GM21723 (cell line): ENCODE measurements at regions not wholly inside any gene's neighbourhood (a gene's known extent, or its start where the extent isn't known, plus 50 kb on each side); places are given as distances from the start of the nearest gene placed in this dataset.
"Not testable (repeated sequence)": the region's sequence is repeated elsewhere in the genome, so short reads cannot be mapped to it uniquely, and the experiment has no call there.

ENCODE experiments used
- ATAC-seq: cut with Tn5 transposase; IDR thresholded peaks from one replicate; pipeline ENCODE4 v1.9.1; 2021; ENCODE audit warnings: mild to moderate bottlenecking, moderate library complexity; ENCODE audit not compliant: unreplicated experiment

DNA sequence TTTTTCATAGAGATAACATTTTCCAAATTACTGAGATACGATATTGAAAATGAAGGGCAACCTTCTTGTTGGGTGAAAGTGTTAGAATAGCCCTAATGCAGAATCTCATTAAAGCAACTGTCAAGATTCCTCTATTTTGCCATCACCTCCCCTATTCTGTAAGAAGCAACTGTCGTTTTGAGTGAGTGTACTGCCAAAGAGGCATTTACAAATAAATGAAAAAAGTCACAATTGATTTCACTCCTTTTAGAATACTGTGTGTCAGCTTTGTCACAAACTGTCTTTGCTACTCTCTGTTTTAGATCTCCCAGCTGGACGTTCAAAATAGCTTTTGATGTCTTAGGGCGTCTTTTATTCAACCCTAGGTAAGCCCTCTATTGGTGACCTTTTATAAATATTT, 322.8 kb upstream of the NAALADL2 start:
- ATAC-seq = no peak

DNA sequence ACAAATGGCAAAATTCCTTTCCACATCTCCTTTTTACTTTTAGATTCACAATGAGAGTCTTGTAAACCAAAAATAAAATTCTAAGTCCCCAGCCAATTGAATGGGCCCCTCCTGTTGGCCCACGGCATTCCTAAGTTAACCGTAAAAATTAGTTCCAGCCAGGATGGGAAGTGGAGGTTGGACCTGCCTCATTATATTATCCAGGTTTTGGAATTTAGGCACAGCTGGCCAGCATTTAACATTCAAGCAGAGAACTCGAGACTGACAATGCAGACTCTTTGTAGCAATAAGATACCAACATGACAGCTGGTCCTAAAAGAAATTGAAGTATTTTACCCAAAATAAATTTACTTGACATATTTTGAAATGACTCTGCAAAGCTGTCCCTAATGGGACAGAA, 321.0 kb upstream of the NAALADL2 start:
- ATAC-seq = no peak

DNA sequence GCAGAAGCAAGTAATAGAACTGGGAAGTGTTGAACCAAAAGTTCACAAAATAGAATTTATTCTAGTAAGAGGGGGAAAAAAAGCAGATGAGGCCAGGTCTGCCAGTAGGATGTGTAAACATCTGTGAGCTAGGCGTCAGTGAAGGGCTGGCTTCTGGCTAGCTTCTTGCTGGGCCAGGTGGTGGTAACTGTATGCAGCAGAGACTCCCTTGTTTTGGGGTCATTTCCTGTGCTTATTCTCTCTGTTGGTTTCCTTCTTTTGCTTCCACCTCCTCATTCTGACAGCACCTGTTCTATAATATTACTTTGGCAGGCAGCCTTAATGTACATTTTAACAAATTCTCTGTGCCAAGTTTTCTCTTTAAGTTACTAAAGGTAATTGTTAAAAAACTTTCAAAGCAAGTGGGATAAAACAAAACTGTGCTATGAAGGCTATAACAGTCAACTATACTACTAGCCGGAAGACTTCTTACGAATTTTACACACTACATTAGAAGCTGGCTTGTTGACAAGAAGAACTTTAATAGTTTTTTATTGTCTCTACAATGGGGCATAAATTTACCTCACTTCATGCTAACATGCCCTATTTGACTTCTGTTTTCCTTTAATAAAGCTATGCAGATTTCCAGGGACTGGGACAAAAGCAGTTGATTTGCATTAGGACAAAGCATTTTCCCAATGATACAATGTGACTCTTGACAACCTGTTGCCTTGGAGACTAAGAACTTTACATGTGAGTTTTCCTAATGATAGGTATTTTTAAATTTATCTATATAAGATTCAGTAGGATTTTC, 318.8 kb upstream of the NAALADL2 start:
- no peak for ATAC-seq

DNA sequence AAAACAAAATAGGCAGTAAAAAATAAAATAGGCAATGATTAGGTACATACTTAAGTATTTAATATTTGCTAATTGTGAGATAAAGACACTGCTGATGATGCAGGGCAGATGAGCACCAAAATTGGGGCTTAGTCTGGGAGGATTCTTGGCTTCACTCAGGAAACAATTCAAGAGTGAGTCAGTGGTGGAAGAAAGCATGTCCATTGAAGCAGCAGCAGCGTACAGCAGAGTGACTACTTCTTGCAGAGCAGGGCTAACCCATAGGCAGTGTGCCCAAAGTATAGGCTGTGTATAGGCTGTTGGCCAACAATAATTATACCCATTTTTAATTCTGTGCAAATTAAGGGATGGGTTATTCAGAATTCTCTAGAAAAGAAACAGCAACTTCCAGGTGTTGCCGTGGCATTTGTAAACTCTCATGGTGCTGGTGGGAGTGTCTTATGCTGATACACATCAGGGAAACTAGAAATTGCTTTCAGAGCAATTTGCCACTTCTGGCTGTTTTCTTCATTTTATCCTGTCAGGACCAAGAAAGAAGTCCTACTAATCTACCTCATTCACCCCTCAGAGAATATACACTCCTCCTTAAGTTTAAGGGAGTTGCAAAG, 317.3 kb upstream of the NAALADL2 start:
- ATAC-seq = no peak

DNA sequence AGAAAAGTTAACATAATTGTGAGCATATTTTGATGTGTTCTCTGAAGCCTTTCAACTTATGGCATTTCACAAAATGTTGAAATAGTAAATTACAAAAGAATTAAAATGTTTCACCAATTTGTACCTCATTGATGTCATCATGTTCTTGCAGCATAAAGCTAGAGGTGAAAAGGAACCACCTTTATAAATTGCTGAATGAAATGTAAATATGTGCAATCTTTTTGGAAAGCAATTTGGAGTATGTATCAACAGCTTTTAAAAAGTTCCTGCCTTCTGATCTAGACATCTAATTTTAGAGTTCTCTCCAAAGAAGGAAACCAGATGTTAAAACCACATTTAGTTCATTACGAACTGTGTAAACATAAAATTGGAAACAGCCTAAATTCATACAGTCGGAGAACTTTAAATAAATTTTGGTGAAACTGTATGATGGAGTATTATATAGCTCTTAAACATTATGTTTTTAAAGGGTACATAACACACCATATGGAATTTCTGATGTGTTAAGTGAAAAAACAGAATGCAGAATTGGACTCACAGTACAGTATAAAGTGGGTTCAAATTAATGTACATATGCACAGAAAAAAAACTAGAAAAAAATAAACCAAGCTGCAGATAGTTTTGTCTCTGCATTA, 311.2 kb upstream of the NAALADL2 start:
- ATAC-seq = no peak

DNA sequence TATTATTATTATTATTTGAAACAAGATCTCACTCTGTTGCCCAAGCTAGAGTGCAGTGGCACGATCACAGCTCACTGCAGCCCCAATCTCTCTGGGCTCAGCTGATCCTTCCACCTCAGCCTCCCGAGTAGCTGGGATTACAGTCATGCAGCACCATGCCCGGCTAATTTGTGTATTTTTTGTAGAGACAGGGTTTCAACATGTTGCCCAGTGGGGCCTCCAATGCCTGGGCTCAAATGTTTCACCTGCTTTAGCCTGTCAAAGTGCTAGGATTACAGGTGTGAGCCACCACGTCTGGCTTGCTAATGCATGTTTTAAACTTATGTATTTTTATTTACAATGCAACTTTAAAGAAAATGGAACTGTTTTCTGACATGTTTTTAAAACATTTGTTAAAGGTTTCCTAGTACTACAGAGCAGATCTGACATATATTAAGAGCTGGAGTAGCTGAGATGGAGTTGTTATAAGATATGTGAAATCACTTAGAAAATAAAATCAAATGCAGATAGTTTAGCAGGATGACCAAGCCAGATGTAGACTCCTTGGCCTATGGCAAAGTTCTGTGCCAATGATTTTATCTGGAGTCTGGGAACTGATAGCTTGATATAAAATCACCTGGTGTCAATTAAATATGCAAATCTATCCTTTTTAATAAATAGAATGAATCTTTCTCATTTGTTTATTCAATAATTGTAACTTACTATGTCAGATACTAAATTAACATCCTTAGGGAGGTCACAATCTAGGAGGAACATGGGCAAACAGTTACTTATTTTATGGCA, 310.1 kb upstream of the NAALADL2 start:
- ATAC-seq = no peak

DNA sequence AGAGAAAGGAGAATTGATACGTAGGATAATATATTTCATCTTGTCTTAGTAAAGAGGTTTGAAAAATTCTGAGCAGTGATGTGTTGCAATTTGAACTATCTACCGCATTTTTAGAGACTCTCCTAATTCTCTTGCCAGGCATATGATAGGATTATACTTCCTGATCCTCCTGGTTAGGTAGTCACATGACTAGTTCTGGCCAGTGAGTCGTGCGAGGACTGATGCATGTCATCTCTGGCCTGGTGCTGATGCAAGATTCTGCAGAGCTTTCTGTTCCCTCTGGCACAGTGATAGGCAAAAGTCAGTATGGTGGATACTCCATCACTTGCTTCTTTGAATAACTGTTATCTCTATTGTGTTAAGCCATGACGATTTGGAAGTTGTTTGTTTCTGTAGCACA, 277.6 kb upstream of the NAALADL2 start:
- ATAC-seq = no peak

DNA sequence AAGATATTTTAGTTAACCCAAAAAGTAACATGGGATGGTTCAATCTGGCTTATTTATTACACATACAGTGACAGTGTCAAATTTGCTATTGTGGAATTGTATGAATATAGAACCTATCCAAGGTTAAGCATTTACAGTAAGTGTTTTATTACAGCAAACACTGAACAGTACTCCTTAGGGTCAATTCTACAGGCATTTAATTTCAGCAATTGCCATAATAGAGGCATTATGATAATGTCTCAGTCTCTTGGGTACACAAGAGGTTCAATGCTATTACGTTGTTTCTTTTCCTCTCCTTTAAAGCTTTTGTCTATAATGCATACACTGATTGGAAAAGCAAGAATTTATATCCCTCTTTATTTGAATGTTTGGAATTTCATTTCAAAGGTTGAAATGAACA, 275.7 kb upstream of the NAALADL2 start:
- no peak for ATAC-seq

DNA sequence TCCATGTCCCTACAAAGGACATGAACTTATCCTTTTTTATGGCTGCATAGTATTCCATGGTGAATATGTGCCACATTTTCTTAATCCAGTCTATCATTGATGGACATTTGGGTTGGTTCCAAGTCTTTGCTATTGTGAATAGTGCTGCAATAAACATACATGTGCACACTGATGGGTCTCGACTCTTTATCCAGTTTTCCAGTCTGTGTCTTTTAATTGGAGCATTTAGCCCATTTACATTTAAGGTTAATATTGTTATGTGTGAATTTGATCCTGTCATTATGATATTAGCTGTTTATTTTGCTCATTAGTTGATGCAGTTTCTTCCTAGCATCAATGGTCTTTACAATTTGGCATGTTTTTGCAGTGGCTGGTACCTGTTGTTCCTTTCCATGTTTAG, 272.0 kb upstream of the NAALADL2 start:
- not testable (repeated sequence) for ATAC-seq

DNA sequence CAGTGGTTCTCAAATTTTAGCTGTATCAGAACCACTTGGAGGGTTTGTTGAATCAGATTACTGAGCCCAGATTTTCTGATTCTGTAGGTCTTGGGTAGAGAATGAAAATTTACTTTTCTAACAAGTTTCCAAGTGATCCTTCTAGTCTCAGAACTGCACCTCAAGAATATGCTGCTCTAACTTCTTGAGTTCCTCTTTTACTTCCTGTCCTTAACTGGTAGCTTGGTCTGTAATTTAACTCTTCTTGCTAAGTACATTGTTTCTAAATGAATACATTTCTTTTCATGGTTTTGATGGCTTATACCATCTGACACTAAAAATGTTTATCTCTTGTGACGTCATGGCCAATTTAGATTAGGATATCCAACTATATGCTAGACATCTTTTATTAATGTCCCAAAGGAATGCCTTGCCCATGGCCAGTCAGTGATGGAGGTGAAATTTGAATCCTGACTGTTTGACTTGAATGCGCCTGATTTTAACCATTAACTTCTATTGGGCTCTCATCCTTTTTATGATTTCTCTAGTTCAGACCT, 262.6 kb upstream of the NAALADL2 start:
- no peak for ATAC-seq

DNA sequence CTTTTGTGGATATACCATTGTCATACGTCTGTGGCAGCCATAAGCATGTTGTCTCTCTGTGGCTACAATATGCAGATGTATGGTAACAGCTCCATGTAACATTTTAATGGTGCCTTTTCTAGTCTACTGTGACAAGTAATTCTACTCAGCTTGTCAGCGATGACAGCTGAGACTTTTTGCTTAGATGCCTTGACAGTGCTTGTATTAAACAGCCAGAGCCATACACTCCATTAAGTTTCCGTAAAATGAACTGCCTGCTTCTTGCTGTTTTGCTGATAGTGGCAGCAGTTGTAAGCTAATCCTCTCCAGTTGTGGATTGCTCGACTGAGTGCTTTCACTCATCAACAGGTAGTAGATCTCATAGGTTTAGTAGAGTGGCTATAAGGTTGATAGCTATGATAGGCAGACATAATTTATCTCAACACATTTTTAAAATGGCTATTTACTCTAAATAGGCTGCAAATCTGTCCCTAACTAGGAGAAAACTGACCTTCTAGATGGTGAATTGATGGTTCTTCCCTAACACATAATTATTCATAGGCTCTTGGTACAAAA, 260.2 kb upstream of the NAALADL2 start:
- ATAC-seq = no peak

DNA sequence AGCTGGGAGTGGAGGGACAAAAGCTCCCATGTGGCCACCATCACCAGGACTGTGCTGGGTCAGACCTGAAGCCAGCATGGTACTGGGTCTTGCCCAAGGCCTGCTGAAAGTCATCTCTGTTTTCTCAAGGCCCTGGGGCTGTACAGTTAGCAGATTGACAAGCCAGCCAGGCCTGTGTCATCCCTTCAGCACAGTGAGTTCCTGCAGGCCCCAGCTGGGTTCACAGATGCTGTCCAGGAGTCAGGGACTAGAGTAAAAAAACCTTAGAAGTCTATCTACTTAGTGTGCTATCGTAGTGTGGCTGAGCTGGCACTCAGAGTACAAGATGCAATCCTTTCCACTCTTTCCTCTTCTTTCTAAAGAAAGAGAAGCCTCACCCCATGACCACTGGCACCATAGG, 246.0 kb upstream of the NAALADL2 start:
- no peak for ATAC-seq

DNA sequence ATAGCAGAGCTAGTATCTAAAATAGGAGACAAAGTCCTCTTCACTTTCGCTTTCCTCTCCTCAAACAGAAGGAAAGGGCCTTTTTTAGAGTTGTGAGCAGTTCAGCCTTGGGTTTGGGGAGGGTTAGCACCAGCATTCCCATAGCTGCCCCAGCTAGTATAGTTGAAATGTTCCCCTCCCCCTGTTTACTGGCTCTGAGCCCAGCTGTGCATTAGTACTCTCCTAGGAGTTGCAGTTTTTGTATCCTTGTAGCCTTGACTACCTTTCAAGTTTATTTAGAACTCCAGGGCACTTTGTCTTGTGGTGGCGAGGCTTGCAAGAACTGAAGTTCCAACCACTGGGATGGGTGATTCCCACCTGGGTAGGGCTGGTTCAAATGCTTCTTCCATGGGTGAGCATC, 245.1 kb upstream of the NAALADL2 start:
- no peak for ATAC-seq

DNA sequence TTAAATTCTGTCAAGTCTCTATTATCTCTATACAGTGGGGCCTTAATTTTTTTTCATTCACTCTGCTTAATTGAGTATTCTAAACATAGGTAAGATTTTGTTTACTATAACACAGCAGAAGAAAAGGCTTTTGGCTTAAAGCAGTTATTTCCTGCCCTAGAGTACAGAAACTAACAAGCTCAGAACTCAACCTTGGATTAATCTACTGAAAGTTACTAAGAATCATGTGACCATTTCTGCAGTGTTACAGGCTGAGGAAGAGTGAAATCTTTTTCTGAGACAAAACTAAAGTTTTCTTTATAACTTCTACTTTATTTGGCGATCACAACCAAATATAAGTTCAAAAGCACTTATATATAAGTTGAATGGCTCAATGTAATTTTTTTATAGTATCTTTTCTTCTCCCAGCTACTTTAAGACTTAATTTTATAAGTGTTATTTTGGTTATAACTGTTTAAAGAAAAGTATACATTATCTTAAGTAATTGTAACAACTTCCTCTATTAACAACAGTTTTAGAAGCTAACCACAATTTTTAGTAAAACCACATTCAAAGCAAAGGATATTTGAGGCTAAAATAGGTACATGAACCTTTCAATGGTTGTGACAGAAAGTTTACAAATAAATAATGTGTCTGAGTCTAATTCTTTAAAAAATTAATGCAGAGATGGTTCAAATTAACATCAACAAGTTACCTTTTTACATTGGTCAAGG, 240.6 kb upstream of the NAALADL2 start:
- peak; percentile 48 for ATAC-seq

DNA sequence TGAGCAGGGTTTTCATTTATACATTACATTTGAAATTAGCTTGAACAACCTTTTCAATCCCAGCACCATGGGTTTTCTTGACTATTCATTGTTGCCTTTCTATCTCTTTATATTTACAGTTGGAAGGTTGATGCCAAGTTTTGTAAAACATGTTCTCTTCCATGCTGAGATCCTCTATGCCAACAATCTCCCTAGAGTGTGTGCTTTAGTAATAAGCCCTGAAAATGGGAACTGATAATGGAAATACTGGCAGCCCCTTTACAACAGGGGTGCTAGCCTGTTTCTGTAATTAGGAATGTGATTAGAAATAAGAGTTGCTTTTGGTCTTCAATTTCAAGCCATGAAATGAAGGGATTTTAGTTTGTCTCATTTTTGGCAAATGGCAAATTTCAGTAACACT, 239.9 kb upstream of the NAALADL2 start:
- ATAC-seq = no peak

DNA sequence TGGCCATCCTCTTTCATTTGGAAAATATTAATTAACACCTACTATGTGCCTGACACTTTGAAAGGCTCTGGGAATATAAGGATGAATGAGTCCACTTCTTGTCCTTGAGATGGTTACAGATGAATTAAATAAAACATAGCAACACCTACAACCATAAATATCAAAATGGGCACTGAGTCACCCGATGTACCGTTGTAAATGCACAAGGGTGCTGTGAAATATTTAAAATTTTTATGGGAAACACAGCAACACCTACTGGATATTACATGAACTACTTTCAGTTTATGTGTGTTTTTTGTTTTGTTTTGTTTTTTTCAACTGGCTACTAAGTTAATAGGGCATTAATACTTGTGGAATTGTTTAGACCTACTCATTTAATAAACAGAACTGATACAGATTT, 239.0 kb upstream of the NAALADL2 start:
- no peak for ATAC-seq

DNA sequence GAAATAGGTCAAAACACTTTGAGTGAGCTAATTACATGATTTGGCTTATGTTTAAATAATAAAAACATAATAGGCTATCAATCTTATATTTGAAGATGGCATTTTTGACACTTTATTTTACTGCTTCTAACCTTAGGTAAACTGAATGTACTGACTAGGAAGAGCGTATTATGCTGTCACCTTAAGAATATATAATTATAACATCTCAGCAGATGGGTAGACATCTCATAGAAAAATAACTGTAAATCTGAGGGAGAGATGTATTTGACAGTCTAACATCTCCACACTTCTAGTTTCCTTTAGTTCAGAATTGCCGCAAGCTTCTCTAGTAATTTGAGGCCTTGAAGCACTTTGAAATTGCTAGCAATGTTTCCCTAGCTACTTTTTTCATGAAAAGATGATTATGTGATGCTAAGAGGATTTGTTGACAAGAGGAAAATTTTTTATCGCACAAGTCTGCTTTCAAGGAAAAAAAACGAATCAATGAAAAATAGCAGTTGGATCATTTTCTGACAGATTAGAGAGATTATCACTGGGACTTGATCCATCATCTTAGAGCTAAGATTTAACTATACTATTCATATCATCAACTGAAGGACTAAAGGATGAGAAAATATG, 238.2 kb upstream of the NAALADL2 start:
- ATAC-seq = no peak

DNA sequence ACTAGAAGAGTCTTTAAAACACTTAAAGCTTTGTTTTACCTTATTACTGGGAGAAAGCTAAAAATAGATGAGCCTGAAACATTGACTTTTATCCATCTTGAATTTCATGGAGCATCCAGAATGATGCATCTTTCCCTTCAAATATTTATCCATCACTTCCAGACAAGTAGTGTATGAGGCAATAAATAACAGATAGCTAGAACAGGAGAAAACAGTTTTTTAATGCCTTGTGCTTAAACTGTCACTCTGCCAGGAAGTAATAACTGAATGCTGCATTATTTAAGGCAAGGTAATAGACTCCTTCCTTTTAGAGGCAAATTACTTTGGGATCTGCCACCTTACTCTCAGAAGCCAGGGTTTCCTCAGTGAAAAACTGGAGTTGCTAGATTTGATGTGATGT, 225.8 kb upstream of the NAALADL2 start:
- no peak for ATAC-seq

DNA sequence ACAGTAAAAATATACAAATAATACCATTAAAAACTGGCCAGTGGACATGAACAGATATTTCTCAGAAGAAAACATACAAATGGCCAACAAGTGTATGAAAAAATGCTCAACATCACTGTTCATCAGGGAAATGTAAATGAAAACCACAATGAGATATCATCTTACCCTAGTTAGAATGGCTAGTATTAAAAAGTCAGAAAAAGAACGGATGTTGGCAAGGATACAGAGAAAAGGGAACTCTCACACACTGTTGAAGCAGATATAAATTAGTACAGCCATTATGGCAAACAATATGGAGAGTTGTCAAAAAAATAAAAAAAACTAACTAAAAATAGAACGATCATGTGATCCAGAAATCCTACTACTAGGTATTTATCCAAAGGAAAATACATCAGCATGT, 222.7 kb upstream of the NAALADL2 start:
- ATAC-seq = no peak

DNA sequence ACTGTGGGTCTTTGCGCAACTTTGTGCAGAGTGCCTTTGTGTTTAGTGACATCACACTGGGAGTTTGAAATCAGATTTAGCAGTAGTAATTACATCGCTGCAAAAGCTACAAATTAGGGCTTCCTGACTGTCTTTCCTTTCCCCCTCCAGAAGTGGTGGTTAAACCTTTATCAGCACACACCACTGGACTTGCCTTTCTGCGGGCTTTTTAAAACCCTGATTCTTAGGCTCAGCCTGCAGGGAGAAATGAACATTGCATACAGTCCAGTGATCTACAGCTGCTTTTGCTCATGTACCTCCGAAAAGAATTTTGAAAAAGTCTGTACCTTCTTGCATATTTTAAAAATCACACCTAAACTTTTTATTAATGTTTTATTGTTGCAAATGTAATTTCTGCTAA, 219.7 kb upstream of the NAALADL2 start:
- ATAC-seq = no peak
